Ishikawa (cell line): ENCODE measurements at regions not wholly inside any gene's neighbourhood (a gene's known extent, or its start where the extent isn't known, plus 50 kb on each side); places are given as distances from the start of the nearest gene placed in this dataset.

Experiments used
- CEBPB ChIP-seq: IDR thresholded peaks from 2 replicates; pipeline ENCODE4 v1.6.1; 2012
- CREB1 ChIP-seq: IDR thresholded peaks from 2 replicates; pipeline ENCODE4 v1.6.1; 2012; ENCODE audit warnings: low read depth
- EGR1 ChIP-seq: IDR thresholded peaks from 2 replicates; pipeline ENCODE4 v1.6.1; 2012
- EP300 ChIP-seq: IDR thresholded peaks from 2 replicates; pipeline ENCODE4 v1.6.1; 2012; ENCODE audit warnings: borderline replicate concordance
- FOXM1 ChIP-seq: IDR thresholded peaks from 2 replicates; pipeline ENCODE4 v1.6.1; 2012; ENCODE audit warnings: low read depth, borderline replicate concordance
- NFIC ChIP-seq: IDR thresholded peaks from 2 replicates; pipeline ENCODE4 v1.6.1; 2012
- RAD21 ChIP-seq: IDR thresholded peaks from 2 replicates; pipeline ENCODE4 v1.6.1; 2012; ENCODE audit warnings: low read depth
- TAF1 ChIP-seq: IDR thresholded peaks from 2 replicates; pipeline ENCODE4 v1.6.1; 2012; ENCODE audit warnings: low read depth, mild to moderate bottlenecking
- TCF12 ChIP-seq: IDR thresholded peaks from 2 replicates; pipeline ENCODE4 v1.6.1; 2012; ENCODE audit warnings: low read depth
- TEAD4 ChIP-seq: IDR thresholded peaks from 2 replicates; pipeline ENCODE4 v1.6.1; 2012
- YY1 ChIP-seq: IDR thresholded peaks from 2 replicates; pipeline ENCODE4 v1.6.1; 2012; ENCODE audit warnings: low read depth
- ZBTB7A ChIP-seq: IDR thresholded peaks from 2 replicates; pipeline ENCODE4 v1.6.1; 2012; ENCODE audit warnings: low read depth
- TF ChIP-seq, protein P1 (sequence below): IDR thresholded peaks from 2 replicates; pipeline ENCODE4 v1.6.1; 2012
- TF ChIP-seq, protein P2 (sequence below): IDR thresholded peaks from 2 replicates; pipeline ENCODE4 v1.6.1; 2012; ENCODE audit warnings: low read depth, mild to moderate bottlenecking
- TF ChIP-seq, protein P3 (sequence below): IDR thresholded peaks from 2 replicates; pipeline ENCODE4 v1.6.1; 2012

DNA sequence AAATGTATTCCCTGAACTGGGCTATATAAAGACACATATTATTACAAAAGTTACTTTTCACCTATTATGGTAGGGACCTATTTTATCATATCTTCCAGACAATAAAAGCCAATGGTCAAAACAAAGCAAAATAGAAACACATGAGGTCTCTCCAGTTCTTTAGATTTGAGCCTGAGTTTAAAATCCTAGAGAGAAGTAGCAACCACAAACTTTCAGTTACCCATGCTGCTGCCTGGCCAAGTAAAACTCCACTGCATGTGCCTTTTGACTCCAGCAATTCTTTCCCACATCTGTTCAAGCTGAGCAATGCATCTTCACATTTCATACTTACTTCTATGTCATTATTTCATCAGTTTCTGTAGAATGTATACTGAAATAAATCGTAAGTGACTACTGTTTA is 405.3 kb downstream of the STK39 start:
- TF ChIP-seq NFIC (no peak), TAF1 (no peak), YY1 (no peak), EGR1 (no peak), EP300 (no peak), RAD21 (no peak), CEBPB (no peak), TCF12 (no peak), TEAD4 (no peak), ZBTB7A (no peak), CREB1 (no peak), FOXM1 (no peak)
- TF ChIP-seq, protein P1, sequence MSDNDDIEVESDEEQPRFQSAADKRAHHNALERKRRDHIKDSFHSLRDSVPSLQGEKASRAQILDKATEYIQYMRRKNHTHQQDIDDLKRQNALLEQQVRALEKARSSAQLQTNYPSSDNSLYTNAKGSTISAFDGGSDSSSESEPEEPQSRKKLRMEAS = no peak
- TF ChIP-seq, protein P2, sequence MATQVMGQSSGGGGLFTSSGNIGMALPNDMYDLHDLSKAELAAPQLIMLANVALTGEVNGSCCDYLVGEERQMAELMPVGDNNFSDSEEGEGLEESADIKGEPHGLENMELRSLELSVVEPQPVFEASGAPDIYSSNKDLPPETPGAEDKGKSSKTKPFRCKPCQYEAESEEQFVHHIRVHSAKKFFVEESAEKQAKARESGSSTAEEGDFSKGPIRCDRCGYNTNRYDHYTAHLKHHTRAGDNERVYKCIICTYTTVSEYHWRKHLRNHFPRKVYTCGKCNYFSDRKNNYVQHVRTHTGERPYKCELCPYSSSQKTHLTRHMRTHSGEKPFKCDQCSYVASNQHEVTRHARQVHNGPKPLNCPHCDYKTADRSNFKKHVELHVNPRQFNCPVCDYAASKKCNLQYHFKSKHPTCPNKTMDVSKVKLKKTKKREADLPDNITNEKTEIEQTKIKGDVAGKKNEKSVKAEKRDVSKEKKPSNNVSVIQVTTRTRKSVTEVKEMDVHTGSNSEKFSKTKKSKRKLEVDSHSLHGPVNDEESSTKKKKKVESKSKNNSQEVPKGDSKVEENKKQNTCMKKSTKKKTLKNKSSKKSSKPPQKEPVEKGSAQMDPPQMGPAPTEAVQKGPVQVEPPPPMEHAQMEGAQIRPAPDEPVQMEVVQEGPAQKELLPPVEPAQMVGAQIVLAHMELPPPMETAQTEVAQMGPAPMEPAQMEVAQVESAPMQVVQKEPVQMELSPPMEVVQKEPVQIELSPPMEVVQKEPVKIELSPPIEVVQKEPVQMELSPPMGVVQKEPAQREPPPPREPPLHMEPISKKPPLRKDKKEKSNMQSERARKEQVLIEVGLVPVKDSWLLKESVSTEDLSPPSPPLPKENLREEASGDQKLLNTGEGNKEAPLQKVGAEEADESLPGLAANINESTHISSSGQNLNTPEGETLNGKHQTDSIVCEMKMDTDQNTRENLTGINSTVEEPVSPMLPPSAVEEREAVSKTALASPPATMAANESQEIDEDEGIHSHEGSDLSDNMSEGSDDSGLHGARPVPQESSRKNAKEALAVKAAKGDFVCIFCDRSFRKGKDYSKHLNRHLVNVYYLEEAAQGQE = no peak
- TF ChIP-seq, protein P3, sequence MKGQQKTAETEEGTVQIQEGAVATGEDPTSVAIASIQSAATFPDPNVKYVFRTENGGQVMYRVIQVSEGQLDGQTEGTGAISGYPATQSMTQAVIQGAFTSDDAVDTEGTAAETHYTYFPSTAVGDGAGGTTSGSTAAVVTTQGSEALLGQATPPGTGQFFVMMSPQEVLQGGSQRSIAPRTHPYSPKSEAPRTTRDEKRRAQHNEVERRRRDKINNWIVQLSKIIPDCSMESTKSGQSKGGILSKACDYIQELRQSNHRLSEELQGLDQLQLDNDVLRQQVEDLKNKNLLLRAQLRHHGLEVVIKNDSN = no peak

DNA sequence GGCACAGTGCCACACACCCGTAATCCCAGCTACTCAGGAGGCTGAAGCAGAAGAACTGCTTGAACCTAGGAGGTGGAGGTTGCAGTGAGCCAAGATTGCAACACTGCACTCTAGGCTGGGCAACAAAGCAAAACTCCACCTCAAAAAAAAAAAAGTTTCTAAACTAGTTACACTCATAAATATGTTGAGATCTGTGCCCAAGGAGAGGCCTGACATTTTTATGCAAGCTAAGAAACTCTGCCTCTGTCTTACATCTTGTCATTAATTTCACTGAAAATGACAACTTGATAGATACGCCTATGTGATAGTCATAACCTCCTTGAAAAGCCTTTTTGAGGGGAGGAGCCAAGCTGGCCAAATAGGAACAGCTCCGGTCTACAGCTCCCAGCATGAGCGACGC is 412.7 kb downstream of the STK39 start:
- TF ChIP-seq NFIC = no peak
- TF ChIP-seq, protein P3 = no peak
- TF ChIP-seq CREB1 = no peak
- no peak for TF ChIP-seq CEBPB
- TF ChIP-seq FOXM1 = no peak
- TF ChIP-seq TAF1 = no peak
- TF ChIP-seq, protein P1 = no peak
- no peak for TF ChIP-seq EP300
- TF ChIP-seq, protein P2 = no peak
- TF ChIP-seq EGR1 = no peak

DNA sequence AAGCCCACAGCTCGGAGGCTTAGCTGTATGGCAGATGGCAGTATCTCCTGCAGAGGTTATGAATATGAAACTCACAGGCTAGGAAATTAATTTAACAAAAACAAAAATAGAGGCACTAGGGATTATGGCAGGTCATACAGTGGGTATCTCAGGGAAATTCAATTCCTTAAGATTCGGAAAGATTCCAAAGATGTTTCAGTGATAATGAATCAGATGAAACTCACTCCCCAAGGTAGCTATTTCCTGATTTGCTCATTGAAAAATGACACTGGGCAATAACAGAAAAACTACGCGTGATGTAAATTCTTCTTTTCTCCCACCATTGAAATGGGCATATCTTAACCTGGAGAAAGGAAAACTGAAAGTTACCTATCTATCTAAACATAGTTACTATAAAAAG is 414.1 kb downstream of the STK39 start:
- no peak for TF ChIP-seq TAF1
- no peak for TF ChIP-seq TEAD4
- no peak for TF ChIP-seq RAD21
- TF ChIP-seq, protein P1 = no peak
- TF ChIP-seq, protein P3 = no peak
- TF ChIP-seq FOXM1 = no peak
- no peak for TF ChIP-seq EGR1
- no peak for TF ChIP-seq ZBTB7A
- no peak for TF ChIP-seq CREB1
- TF ChIP-seq EP300 = no peak
- no peak for TF ChIP-seq YY1
- TF ChIP-seq, protein P2 = no peak
- no peak for TF ChIP-seq TCF12
- no peak for TF ChIP-seq CEBPB
- TF ChIP-seq NFIC = no peak

DNA sequence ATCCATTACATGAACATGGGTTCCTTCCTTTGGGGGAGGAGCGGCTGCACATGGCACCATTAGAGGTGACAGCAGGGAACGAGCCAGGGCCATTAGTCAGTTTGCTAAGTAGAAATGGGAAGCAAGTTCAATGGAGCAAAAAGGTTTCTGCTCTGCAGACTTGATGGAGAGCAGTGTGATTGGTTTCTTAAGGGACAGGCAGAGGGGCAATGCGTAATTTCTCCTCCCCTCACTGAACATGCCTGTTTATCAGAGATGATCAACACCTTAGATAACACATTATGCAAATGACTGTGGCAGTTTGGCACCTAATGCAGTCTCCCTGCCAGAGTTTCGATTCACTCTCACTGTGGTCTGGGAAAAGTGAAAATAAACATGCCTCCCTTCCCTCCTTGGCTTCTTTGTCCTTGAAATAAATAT is 414.5 kb downstream of the STK39 start:
- TF ChIP-seq, protein P1 = no peak
- TF ChIP-seq, protein P2 = no peak
- TF ChIP-seq CEBPB (no peak), TEAD4 (no peak), CREB1 (no peak), EGR1 (no peak), TAF1 (no peak), NFIC (no peak)
